IMR-90 (cell line): ENCODE measurements at regions not wholly inside any gene's neighbourhood (a gene's known extent, or its start where the extent isn't known, plus 50 kb on each side); places are given as distances from the start of the nearest gene placed in this dataset.

Experiments
- BHLHE40 ChIP-seq: fragments of 150-350 bp; IDR thresholded peaks from 2 replicates; pipeline ENCODE4 v1.6.1; 2016; ENCODE audit warnings: mild to moderate bottlenecking, low read depth, low read length
- CTCF ChIP-seq: conservative IDR thresholded peaks from 2 replicates; pipeline ENCODE4 v1.5.1; 2012; ENCODE audit warnings: mild to moderate bottlenecking, low read depth, low read length, improper control_type of control experiment
- ELK1 ChIP-seq: fragments of 150-350 bp; IDR thresholded peaks from 2 replicates; pipeline ENCODE4 v1.6.1; 2016; ENCODE audit warnings: low read depth, mild to moderate bottlenecking, low read length, moderate library complexity, borderline replicate concordance
- MXI1 ChIP-seq: IDR thresholded peaks from 2 replicates; pipeline ENCODE4 v1.6.1; 2012; ENCODE audit warnings: low read depth, mild to moderate bottlenecking, low read length, moderate library complexity, borderline replicate concordance
- POLR2A ChIP-seq: IDR thresholded peaks from 2 replicates; pipeline ENCODE4 v1.6.1; 2012; ENCODE audit warnings: mild to moderate bottlenecking, low read depth, low read length
- RAD21 ChIP-seq: IDR thresholded peaks from 2 replicates; pipeline ENCODE4 v1.6.1; 2012; ENCODE audit warnings: low read length, improper control_type of control experiment
- RFX5 ChIP-seq: IDR thresholded peaks from 2 replicates; pipeline ENCODE4 v1.8.0; 2012; ENCODE audit warnings: low read depth, mild to moderate bottlenecking, low read length, moderate library complexity
- USF2 ChIP-seq: fragments of 150-350 bp; IDR thresholded peaks from 2 replicates; pipeline ENCODE4 v1.6.1; 2017; ENCODE audit warnings: mild to moderate bottlenecking, antibody characterized with exemption, low read length, low read depth

GRCh38 chr4:71184195-71184781 lies 154.5 kb upstream of the SLC4A4 start:
- peak; percentile 66 for TF ChIP-seq CTCF
- no peak for TF ChIP-seq BHLHE40
- TF ChIP-seq POLR2A = no peak
- TF ChIP-seq ELK1 = no peak
- TF ChIP-seq USF2 = no peak
- TF ChIP-seq RFX5 = no peak
- TF ChIP-seq RAD21 = peak; percentile 70
- TF ChIP-seq MXI1 = no peak
